GM23338 (cell line): ENCODE measurements at regions not wholly inside any gene's neighbourhood (a gene's known extent, or its start where the extent isn't known, plus 50 kb on each side); places are given as distances from the start of the nearest gene placed in this dataset.

Experiments used
- EZH2 ChIP-seq: fragments of 200-600 bp; sonication (generic); IDR thresholded peaks from one replicate; pipeline ENCODE4 v1.8.0; 2017; ENCODE audit warnings: antibody characterized with exemption, mild to moderate bottlenecking, low read depth; ENCODE audit not compliant: unreplicated experiment
- EZH2phosphoT487 ChIP-seq: fragments of 200-600 bp; sonication (generic); IDR thresholded peaks from one replicate; pipeline ENCODE4 v1.8.1; 2018; ENCODE audit warnings: antibody characterized with exemption; ENCODE audit not compliant: unreplicated experiment
- POLR2AphosphoS5 ChIP-seq: IDR thresholded peaks from 2 replicates; pipeline ENCODE4 v1.6.1; 2016; ENCODE audit warnings: antibody characterized with exemption, low read depth
- TF ChIP-seq, protein P1 (sequence below), 2 experiments: fragments of 200-600 bp in 1 of 2; sonication (generic) in 1 of 2; conservative IDR thresholded peaks; 2 replicates each; pipeline versions ENCODE4 v1.5.1 to v1.6.1; 2016 to 2017; ENCODE audit warnings: antibody characterized with exemption in 2 of 2, low read depth in 2 of 2, mild to moderate bottlenecking in 2 of 2, moderate library complexity in 1 of 2
- TF ChIP-seq, protein P2 (sequence below): IDR thresholded peaks from one replicate; pipeline ENCODE4 v1.6.1; 2018; ENCODE audit warnings: antibody characterized with exemption; ENCODE audit not compliant: unreplicated experiment

DNA sequence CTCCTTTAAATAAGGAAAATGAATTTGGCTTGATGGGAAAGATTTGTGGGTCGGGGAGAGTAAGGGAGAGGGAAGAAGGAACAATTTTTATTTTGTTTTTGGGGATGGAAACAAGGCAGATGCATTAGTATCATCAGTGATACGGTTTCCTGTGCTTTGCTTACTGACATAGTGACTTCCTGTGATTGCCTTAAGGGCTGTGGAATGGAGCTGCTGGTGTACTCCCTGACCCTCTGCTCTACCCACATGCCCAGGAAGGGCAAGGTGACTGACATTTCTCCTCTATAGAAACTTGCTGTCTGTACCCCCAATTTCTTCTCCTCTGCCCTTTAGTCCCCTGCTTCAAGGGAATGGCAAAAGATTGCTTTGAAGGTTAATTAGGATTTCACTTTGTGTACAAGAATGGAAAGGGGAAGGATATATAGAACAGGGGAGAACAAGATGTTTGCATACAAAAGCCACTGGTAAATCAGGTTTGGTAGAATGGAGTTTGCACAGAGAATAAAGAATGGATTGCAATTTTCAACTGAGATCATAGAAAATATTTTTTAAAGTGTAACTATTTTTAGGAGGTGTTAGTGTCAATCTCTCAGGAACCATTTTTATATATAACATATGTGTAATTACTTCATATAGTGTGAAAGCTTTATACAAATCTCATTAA is 129.0 kb upstream of the AGR3 start:
- TF ChIP-seq, protein P1, sequence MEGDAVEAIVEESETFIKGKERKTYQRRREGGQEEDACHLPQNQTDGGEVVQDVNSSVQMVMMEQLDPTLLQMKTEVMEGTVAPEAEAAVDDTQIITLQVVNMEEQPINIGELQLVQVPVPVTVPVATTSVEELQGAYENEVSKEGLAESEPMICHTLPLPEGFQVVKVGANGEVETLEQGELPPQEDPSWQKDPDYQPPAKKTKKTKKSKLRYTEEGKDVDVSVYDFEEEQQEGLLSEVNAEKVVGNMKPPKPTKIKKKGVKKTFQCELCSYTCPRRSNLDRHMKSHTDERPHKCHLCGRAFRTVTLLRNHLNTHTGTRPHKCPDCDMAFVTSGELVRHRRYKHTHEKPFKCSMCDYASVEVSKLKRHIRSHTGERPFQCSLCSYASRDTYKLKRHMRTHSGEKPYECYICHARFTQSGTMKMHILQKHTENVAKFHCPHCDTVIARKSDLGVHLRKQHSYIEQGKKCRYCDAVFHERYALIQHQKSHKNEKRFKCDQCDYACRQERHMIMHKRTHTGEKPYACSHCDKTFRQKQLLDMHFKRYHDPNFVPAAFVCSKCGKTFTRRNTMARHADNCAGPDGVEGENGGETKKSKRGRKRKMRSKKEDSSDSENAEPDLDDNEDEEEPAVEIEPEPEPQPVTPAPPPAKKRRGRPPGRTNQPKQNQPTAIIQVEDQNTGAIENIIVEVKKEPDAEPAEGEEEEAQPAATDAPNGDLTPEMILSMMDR (conservative IDR thresholded peaks at IDR 0.05; ENCODE audit: low read depth in 2 of 2): no peak
- TF ChIP-seq POLR2AphosphoS5 (no peak), EZH2phosphoT487 (no peak), EZH2 (no peak)
- TF ChIP-seq, protein P2, sequence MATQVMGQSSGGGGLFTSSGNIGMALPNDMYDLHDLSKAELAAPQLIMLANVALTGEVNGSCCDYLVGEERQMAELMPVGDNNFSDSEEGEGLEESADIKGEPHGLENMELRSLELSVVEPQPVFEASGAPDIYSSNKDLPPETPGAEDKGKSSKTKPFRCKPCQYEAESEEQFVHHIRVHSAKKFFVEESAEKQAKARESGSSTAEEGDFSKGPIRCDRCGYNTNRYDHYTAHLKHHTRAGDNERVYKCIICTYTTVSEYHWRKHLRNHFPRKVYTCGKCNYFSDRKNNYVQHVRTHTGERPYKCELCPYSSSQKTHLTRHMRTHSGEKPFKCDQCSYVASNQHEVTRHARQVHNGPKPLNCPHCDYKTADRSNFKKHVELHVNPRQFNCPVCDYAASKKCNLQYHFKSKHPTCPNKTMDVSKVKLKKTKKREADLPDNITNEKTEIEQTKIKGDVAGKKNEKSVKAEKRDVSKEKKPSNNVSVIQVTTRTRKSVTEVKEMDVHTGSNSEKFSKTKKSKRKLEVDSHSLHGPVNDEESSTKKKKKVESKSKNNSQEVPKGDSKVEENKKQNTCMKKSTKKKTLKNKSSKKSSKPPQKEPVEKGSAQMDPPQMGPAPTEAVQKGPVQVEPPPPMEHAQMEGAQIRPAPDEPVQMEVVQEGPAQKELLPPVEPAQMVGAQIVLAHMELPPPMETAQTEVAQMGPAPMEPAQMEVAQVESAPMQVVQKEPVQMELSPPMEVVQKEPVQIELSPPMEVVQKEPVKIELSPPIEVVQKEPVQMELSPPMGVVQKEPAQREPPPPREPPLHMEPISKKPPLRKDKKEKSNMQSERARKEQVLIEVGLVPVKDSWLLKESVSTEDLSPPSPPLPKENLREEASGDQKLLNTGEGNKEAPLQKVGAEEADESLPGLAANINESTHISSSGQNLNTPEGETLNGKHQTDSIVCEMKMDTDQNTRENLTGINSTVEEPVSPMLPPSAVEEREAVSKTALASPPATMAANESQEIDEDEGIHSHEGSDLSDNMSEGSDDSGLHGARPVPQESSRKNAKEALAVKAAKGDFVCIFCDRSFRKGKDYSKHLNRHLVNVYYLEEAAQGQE: no peak
